ENCODE measurements at regions not wholly inside any gene's neighbourhood (a gene's known extent, or its start where the extent isn't known, plus 50 kb on each side); places are given as distances from the start of the nearest gene placed in this dataset.

GRCh38 chr15:67914028-67914427 lies 74.2 kb upstream of the RNU6-1 start:
- no peak for TF ChIP-seq CTCF (IDR thresholded peaks at IDR 0.05)
- TF ChIP-seq POLR2A (IDR thresholded peaks at IDR 0.05), result no peak
- no peak for TF ChIP-seq POLR2AphosphoS5 (IDR thresholded peaks at IDR 0.05)

Data from breast epithelium (tissue), 3 donors.